ACHN (cell line): ENCODE measurements at regions not wholly inside any gene's neighbourhood (a gene's known extent, or its start where the extent isn't known, plus 50 kb on each side); places are given as distances from the start of the nearest gene placed in this dataset.

Experiments used
- DNase-seq: peaks from one replicate; pipeline ENCODE4 v3.0.0-alpha.2; 2015
- in situ Hi-C: cut with HindIII; loops from 2 replicates; pipeline ENCODE4 v1.10.0; 2017; ENCODE audit warnings: low sequenced_read_pairs, low pct_ligation_motif_present, low pct_unique_long_range_greater_than_20kb

DNA sequence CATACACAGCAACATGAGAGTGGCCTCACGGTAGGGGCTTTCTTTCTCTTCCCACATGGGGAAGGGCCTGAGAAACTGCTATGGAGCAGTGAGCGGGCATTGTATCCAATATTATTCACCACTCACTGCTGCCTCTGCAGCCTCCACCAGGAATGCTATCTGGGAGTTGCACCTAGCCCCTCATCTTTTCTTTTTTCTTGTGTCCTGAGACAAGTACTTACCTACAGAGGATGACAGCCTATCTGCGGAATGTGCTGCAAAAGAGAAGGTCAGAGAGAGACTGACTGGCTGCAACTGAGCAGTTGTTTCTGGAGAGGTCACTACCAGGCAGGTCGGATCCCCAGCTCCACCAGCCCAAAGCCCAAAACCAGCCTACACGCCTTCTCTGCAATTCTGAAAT lies 52.1 kb upstream of the HTATIP2 start:
- no peak for DNase-seq
- in situ Hi-C loops, result no loop called here

GRCh38 chr11:20310596-20311394 lies 52.7 kb upstream of the HTATIP2 start:
- DNase-seq, result no peak
- in situ Hi-C loops, result no loop called here

- in situ Hi-C loops, result no loop called here
Observed at GRCh38 chr11:20310137-20310536, 53.4 kb upstream of the HTATIP2 start.

GRCh38 chr11:20309231-20310025 lies 54.1 kb upstream of the HTATIP2 start:
- no peak for DNase-seq
- in situ Hi-C loops, result no loop called here

More at GRCh38 chr11:20310137-20310536, 53.4 kb upstream of the HTATIP2 start:
- no peak for DNase-seq

DNA sequence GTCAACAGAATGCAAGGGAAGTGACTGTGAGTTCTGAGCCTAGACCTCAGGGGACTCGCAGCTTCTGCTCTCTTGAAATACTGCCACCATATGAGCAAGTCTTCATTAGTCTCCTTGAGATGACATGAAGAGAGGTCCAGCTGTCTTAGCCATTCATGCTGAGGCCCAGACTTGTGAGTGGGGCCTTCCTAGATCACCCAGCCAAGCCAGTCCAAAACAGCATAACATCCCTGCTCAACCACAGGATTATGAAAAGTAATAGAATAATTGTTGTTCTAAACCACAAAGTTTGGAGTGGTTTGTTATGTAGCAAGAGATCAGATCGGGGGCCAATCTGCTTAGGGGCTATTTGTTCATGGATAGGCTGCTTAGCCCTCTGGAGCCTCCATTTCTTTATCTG lies 54.9 kb upstream of the HTATIP2 start:
- in situ Hi-C loops, result no loop called here
- no peak for DNase-seq

GRCh38 chr11:20303391-20303965 lies 60.0 kb upstream of the HTATIP2 start:
- DNase-seq, result no peak
- in situ Hi-C loops, result no loop called here

DNA sequence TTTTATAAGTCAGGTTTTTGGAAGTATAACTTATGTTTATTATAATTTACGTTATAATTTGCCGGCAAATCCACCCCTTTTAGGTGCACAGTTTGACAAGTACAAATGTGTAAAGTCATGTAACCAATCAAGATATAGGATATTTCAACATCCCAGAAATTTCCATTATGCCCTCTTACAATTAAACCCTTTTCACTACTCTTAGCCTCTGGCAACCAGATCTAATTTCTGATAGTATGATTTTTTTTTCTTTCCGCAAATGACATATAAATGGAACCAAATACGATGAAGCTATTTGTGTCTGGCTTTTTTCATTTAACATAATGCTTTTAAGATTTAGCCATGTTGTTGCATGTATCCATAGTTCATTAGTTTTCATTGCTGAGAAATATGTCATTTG lies 69.5 kb upstream of the HTATIP2 start:
- in situ Hi-C loops, result no loop called here

DNA sequence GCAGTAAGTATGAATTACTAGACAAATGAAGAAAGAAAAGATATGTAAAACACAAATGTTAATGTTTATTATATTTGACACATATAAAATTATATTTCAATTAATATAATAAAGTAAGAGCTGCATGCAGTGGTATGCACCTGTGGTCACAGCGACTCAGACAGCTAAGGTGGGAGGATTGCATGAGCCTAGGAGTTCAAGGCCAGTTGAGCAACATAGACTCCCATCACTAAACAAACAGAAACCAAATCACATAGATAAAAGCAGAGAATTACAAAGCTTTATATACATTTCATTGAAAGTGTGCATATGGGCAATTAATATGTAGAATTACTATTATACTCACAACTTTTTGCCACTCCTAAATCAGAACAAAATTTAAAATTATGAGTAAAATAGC lies 70.0 kb upstream of the HTATIP2 start:
- DNase-seq, result no peak
- in situ Hi-C loops, result no loop called here

More for the DNA sequence above, 69.5 kb upstream of the HTATIP2 start:
- DNase-seq, result no peak

DNA sequence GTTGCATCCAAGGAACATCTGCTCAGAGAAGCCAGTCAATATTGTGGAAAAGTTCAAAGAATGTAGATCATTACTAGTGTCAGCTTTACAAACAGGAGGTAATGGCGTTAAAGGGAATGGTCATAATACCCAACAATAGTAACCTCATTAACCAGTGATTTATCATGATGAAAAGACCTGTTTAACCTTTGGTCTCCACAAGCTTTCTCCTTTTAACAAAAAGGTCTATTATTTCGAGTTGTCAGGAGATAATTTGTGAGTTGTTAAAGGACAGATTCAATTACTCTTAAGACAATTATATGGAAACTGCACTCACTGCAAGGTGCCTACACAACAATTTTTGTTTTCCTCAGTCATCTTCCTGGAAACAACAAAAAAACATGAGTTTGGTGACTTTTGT lies 73.8 kb upstream of the HTATIP2 start:
- no peak for DNase-seq
- in situ Hi-C loops, result no loop called here

DNA sequence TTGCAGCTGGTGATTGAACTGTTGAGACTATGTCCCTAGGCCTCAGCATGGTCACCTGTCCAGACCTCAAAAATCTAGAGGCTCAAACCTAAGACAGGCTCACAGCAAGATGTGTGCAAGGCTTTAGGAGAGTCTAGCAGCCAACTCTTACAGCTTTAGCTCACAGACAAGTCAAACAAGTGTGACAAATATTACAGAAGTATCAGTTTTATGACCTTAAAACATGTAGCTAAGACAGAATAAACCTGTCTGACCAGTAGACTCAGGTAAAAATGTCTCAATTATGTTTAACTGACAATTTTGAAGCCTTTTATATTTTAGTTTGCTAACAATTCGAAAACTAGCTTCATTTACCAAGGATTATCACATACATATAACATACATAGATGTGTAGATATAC lies 80.0 kb upstream of the HTATIP2 start:
- in situ Hi-C loops, result no loop called here
- DNase-seq, result no peak

- no peak for DNase-seq
- in situ Hi-C loops, result no loop called here
Observed at GRCh38 chr11:20278727-20279126, 84.8 kb upstream of the HTATIP2 start.

- no peak for DNase-seq
- in situ Hi-C loops, result no loop called here
Observed at GRCh38 chr11:20277014-20277413, 86.5 kb upstream of the HTATIP2 start.

- peak; percentile 38 for DNase-seq
- in situ Hi-C loops, result no loop called here
Observed at GRCh38 chr11:20275987-20276965, 87.2 kb upstream of the HTATIP2 start.

GRCh38 chr11:20274031-20274430 lies 89.5 kb upstream of the HTATIP2 start:
- DNase-seq, result no peak
- in situ Hi-C loops, result no loop called here

- in situ Hi-C loops, result no loop called here
- no peak for DNase-seq
Observed at GRCh38 chr11:20261526-20261925, 101.3 kb upstream of the DBX1 start.

DNA sequence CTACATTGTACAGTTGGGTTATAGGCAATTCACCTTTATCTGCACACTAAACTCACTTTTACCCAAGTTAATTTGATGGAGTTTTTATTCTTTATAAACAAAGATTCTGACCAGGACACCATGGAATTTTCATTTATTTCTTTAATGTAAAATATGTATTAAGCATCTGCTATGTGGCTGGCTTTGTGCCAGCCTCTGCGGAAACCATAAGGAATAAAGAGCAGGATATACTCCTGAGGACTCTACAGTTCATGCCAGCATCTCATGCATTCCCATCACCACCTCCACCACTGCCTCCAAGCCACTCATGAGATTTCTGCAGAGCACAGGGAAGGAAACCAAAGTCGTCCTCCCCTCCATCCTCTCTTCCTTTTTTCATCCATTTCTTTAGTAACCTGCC lies 100.0 kb upstream of the DBX1 start:
- no peak for DNase-seq
- in situ Hi-C loops, result no loop called here

DNA sequence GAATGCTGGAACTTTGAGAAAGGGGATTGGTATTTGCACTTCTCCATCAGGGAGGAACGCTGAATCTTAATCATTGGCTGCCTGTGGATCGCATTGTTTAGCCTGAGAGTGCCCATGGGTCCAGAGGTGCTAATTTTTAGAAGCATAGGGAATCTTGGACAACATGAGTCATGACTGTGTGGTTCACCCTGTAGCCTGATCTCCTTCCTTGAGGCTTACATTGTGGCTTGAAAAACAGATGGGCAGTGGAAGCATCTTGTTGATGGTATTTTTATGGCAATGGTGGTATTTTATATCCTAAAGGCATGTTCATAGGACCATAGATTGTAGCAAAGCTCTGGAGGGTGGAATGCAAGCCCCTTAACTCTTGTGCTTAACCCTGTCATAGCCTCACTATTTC lies 99.2 kb upstream of the DBX1 start:
- in situ Hi-C loops, result no loop called here
- DNase-seq, result no peak

DNA sequence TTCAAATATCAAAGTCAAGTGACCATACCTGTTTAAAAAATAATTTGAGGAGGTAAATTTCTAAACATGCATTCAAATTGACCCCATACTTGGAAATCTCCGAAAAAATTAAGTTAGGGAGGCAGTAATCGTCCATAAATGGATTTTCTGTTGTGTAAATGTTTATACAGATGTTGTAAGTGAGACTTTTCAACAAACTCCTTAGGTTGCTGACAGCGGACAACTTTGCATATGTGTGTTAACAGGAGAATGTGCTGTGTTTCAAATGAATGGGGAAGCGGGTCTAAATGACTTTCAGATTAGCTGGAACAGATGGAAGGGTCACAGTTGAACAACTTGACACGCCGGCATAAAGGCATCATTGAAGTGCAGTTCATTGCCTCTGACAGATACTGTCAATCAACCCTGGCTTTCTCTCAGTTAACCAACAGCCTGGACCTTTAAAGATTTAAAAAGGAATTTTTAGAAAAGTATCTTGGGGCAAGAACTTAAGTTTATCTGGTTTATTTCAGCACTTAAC lies 98.2 kb upstream of the DBX1 start:
- DNase-seq, result no peak
- in situ Hi-C loops, result no loop called here
